LoVo (cell line): ENCODE measurements at regions not wholly inside any gene's neighbourhood (a gene's known extent, or its start where the extent isn't known, plus 50 kb on each side); places are given as distances from the start of the nearest gene placed in this dataset.
"Not testable (repeated sequence)": the region's sequence is repeated elsewhere in the genome, so short reads cannot be mapped to it uniquely, and the experiment has no call there.

ENCODE experiments used
- DNase-seq: peaks from one replicate; pipeline ENCODE4 v3.0.0-alpha.2; 2016; ENCODE audit warnings: low spot score

- no peak for DNase-seq
Observed at GRCh38 chr4:160652790-160653189, 1511.0 kb downstream of the FSTL5 start.

GRCh38 chr4:160675550-160675949 lies 1488.2 kb downstream of the FSTL5 start:
- DNase-seq = no peak

- DNase-seq = no peak
Observed at GRCh38 chr4:160685729-160686128, 1478.1 kb downstream of the FSTL5 start.

- no peak for DNase-seq
Observed at GRCh38 chr4:160701671-160702070, 1462.1 kb downstream of the FSTL5 start.

- DNase-seq = no peak
Observed at GRCh38 chr4:160709026-160709425, 1454.8 kb downstream of the FSTL5 start.

GRCh38 chr4:160709546-160709945 lies 1454.3 kb downstream of the FSTL5 start:
- no peak for DNase-seq

GRCh38 chr4:160716551-160716950 lies 1447.2 kb downstream of the FSTL5 start:
- DNase-seq = no peak

GRCh38 chr4:160717848-160718247 lies 1446.0 kb downstream of the FSTL5 start:
- no peak for DNase-seq

GRCh38 chr4:160724063-160724462 lies 1439.7 kb downstream of the FSTL5 start:
- DNase-seq = no peak

- no peak for DNase-seq
Observed at GRCh38 chr4:160745126-160745525, 1418.7 kb downstream of the FSTL5 start.

- not testable (repeated sequence) for DNase-seq
Observed at GRCh38 chr4:160746585-160746984, 1417.2 kb downstream of the FSTL5 start.

- no peak for DNase-seq
Observed at GRCh38 chr4:160772668-160773067, 1391.1 kb downstream of the FSTL5 start.

GRCh38 chr4:160795216-160795615 lies 1368.6 kb downstream of the FSTL5 start:
- no peak for DNase-seq

GRCh38 chr4:160808174-160808573 lies 1355.6 kb downstream of the FSTL5 start:
- DNase-seq = no peak

- DNase-seq = no peak
Observed at GRCh38 chr4:160809576-160809975, 1354.2 kb downstream of the FSTL5 start.

- no peak for DNase-seq
Observed at GRCh38 chr4:160810424-160810823, 1353.4 kb downstream of the FSTL5 start.

GRCh38 chr4:160810941-160811340 lies 1352.9 kb downstream of the FSTL5 start:
- no peak for DNase-seq

- no peak for DNase-seq
Observed at GRCh38 chr4:160811956-160812355, 1351.8 kb downstream of the FSTL5 start.

- DNase-seq = no peak
Observed at GRCh38 chr4:160814726-160815125, 1349.1 kb downstream of the FSTL5 start.

GRCh38 chr4:160818571-160818970 lies 1345.2 kb downstream of the FSTL5 start:
- no peak for DNase-seq

- no peak for DNase-seq
Observed at GRCh38 chr4:160819791-160820190, 1344.0 kb downstream of the FSTL5 start.

GRCh38 chr4:160824481-160824880 lies 1339.3 kb downstream of the FSTL5 start:
- DNase-seq = no peak

GRCh38 chr4:160825644-160826338 lies 1338.0 kb downstream of the FSTL5 start:
- no peak for DNase-seq

GRCh38 chr4:160826339-160826679 lies 1337.5 kb downstream of the FSTL5 start:
- DNase-seq = no peak
